ENCODE measurements at regions not wholly inside any gene's neighbourhood (a gene's known extent, or its start where the extent isn't known, plus 50 kb on each side); places are given as distances from the start of the nearest gene placed in this dataset.

- DNase-seq (no peak), FAIRE-seq (no peak)
- Histone ChIP-seq H3K4me3 (ENCODE audit: low read length in 3 of 3) (no peak overlapping the region), H3K4me1 (ENCODE audit: control insufficient read depth in 2 of 3, insufficient read depth in 2 of 3, low read depth in 1 of 3, low read length in 3 of 3) (no peaks in the 10 kb centered on the region), H3K27ac (ENCODE audit: low read depth in 2 of 2, low read length in 2 of 2) (no peak overlapping the region), H3K9me3 (ENCODE audit: control insufficient read depth in 2 of 3, insufficient read depth in 1 of 3, low read length in 3 of 3) (peaks cover 0 to 5% (median 0%) of the 10 kb centered on the region in 3 donors), H3K36me3 (ENCODE audit: control insufficient read depth in 2 of 3, insufficient read depth in 3 of 3, low read length in 3 of 3) (no peaks in the 10 kb centered on the region), H3K9ac (ENCODE audit: low read length in 3 of 3) (no peak overlapping the region), H3K27me3 (ENCODE audit: control insufficient read depth, insufficient read depth, low read length) (no peaks in the 10 kb centered on the region)
- TF ChIP-seq, protein P1, sequence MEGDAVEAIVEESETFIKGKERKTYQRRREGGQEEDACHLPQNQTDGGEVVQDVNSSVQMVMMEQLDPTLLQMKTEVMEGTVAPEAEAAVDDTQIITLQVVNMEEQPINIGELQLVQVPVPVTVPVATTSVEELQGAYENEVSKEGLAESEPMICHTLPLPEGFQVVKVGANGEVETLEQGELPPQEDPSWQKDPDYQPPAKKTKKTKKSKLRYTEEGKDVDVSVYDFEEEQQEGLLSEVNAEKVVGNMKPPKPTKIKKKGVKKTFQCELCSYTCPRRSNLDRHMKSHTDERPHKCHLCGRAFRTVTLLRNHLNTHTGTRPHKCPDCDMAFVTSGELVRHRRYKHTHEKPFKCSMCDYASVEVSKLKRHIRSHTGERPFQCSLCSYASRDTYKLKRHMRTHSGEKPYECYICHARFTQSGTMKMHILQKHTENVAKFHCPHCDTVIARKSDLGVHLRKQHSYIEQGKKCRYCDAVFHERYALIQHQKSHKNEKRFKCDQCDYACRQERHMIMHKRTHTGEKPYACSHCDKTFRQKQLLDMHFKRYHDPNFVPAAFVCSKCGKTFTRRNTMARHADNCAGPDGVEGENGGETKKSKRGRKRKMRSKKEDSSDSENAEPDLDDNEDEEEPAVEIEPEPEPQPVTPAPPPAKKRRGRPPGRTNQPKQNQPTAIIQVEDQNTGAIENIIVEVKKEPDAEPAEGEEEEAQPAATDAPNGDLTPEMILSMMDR (IDR thresholded peaks at IDR 0.05; ENCODE audit: borderline replicate concordance, extremely low read depth, insufficient read depth): no peak
- intact Hi-C loops (cut with DNase I): no loop called here
These were observed 99.6 kb upstream of the TAF11L2 start for GRCh38 chr5:17398431-17398830.

GRCh38 chr5:17398866-17399835 lies 98.9 kb upstream of the TAF11L2 start:
- FAIRE-seq (no peak), DNase-seq (no peak)
- Histone ChIP-seq H3K27me3 (ENCODE audit: control insufficient read depth, insufficient read depth, low read length) (no peaks in the 10 kb centered on the region), H3K9me3 (ENCODE audit: control insufficient read depth in 2 of 3, insufficient read depth in 1 of 3, low read length in 3 of 3) (peaks cover 0 to 4% (median 0%) of the 10 kb centered on the region in 3 donors), H3K9ac (ENCODE audit: low read length in 3 of 3) (no peak overlapping the region), H3K36me3 (ENCODE audit: control insufficient read depth in 2 of 3, insufficient read depth in 3 of 3, low read length in 3 of 3) (no peaks in the 10 kb centered on the region), H3K27ac (ENCODE audit: low read depth in 2 of 2, low read length in 2 of 2) (no peak overlapping the region), H3K4me3 (ENCODE audit: low read length in 3 of 3) (no peak overlapping the region), H3K4me1 (ENCODE audit: control insufficient read depth in 2 of 3, insufficient read depth in 2 of 3, low read depth in 1 of 3, low read length in 3 of 3) (no peaks in the 10 kb centered on the region)
- TF ChIP-seq, protein P1 (IDR thresholded peaks at IDR 0.05; ENCODE audit: borderline replicate concordance, extremely low read depth, insufficient read depth): no peak
- intact Hi-C loops (cut with DNase I): no loop called here

DNA sequence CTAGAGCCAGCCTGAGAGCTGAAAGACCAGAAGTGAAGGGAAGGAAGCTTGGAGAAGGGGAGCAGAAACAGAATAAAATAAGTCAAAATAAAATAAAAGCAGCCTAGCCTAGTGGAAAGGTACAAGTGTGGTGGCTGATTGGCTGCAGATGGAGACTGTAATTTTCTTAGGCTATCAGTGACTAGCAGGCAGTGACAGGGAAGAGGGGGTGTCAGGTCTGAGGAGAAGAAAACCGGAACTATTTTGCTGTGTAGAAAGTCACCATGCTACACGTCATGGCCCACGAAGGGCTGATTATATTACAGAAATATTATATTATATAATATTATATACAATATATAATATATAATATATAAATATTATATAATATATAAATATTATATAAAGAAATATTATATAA lies 98.1 kb upstream of the TAF11L2 start:
- no peak overlapping the region for H3K27ac ChIP-seq (ENCODE audit: low read depth in 2 of 2, low read length in 2 of 2)
- TF ChIP-seq, protein P1 (IDR thresholded peaks at IDR 0.05; ENCODE audit: borderline replicate concordance, extremely low read depth, insufficient read depth): no peak
- no peak for FAIRE-seq
- H3K9me3 ChIP-seq (ENCODE audit: control insufficient read depth in 2 of 3, insufficient read depth in 1 of 3, low read length in 3 of 3): no peaks in the 10 kb centered on the region
- no peaks in the 10 kb centered on the region for H3K36me3 ChIP-seq (ENCODE audit: control insufficient read depth in 2 of 3, insufficient read depth in 3 of 3, low read length in 3 of 3)
- H3K9ac ChIP-seq (ENCODE audit: low read length in 3 of 3): no peak overlapping the region
- no peaks in the 10 kb centered on the region for H3K4me1 ChIP-seq (ENCODE audit: control insufficient read depth in 2 of 3, insufficient read depth in 2 of 3, low read depth in 1 of 3, low read length in 3 of 3)
- H3K4me3 ChIP-seq (ENCODE audit: low read length in 3 of 3): no peak overlapping the region
- H3K27me3 ChIP-seq (ENCODE audit: control insufficient read depth, insufficient read depth, low read length): no peaks in the 10 kb centered on the region
- DNase-seq: no peak
- intact Hi-C loops (cut with DNase I): no loop called here
